ENCODE measurements at regions not wholly inside any gene's neighbourhood (a gene's known extent, or its start where the extent isn't known, plus 50 kb on each side); places are given as distances from the start of the nearest gene placed in this dataset.

GRCh38 chr2:53275743-53276142 lies 491.9 kb upstream of the CHAC2 start (continued):
- TF ChIP-seq NBN (IDR thresholded peaks at IDR 0.05) (no peak), ZNF592 (IDR thresholded peaks at IDR 0.05) (no peak), BMI1 (IDR thresholded peaks at IDR 0.05; ENCODE audit: borderline replicate concordance) (no peak), CREM (IDR thresholded peaks at IDR 0.05; ENCODE audit: low read depth) (no peak), MEF2B (IDR thresholded peaks at IDR 0.05; ENCODE audit: partially characterized antibody, poor library complexity, severe bottlenecking) (no peak), MTA3 (IDR thresholded peaks at IDR 0.05; ENCODE audit: borderline replicate concordance, low read length) (no peak), MYC (IDR thresholded peaks at IDR 0.05; ENCODE audit: insufficient read depth, insufficient read length, insufficient replicate concordance, low read length, severe bottlenecking) (no peak), TAF1 (IDR thresholded peaks at IDR 0.05; ENCODE audit: borderline replicate concordance, low read depth, low read length) (no peak), SRF (IDR thresholded peaks at IDR 0.05; ENCODE audit: low read depth in 2 of 2, low read length in 2 of 2) (no peak)

- POLR2A ChIA-PET: no interaction called here
Observed at GRCh38 chr2:53268626-53269025, 499.0 kb upstream of the CHAC2 start.

More at GRCh38 chr2:53268626-53269025, 499.0 kb upstream of the CHAC2 start:
- Histone ChIP-seq H3K27me3 (replicated peaks in 1 of 2; ENCODE audit: control insufficient read depth in 2 of 2, insufficient read depth in 2 of 2, low read length in 1 of 2) (no peaks in the 10 kb centered on the region), H3K4me1 (ENCODE audit: control insufficient read depth, insufficient read depth, low read length) (no peaks in the 10 kb centered on the region; the same call in 1 of the 2 replicates), H2AFZ (ENCODE audit: control insufficient read depth, low read depth, low read length) (no peak overlapping the region), H3K9me3 (replicated peaks; ENCODE audit: control insufficient read depth, insufficient read depth, low read length) (no peaks in the 10 kb centered on the region), H4K20me1 (ENCODE audit: control insufficient read depth, insufficient read depth) (no peaks in the 10 kb centered on the region), H3K79me2 (ENCODE audit: control insufficient read depth, insufficient read depth, low read length) (no peaks in the 10 kb centered on the region), H3K4me2 (ENCODE audit: control insufficient read depth, insufficient read depth) (no peak overlapping the region), H3K9ac (ENCODE audit: control insufficient read depth, insufficient read depth, low read length) (no peak overlapping the region), H3K4me3 (no peak overlapping the region), H3K36me3 (ENCODE audit: control insufficient read depth in 2 of 2, insufficient read depth in 2 of 2, low read length in 1 of 2) (no peaks in the 10 kb centered on the region), H3K27ac (ENCODE audit: control insufficient read depth, insufficient read depth) (no peak overlapping the region)
- CTCF ChIA-PET: no interaction called here
- TF ChIP-seq ZNF687 (IDR thresholded peaks at IDR 0.05) (no peak), CREM (IDR thresholded peaks at IDR 0.05; ENCODE audit: low read depth) (no peak), DPF2 (IDR thresholded peaks at IDR 0.05) (no peak)
- no peak for ATAC-seq
- WGBS (ENCODE audit: insufficient coverage, insufficient replicate concordance, low lambda C conversion rate, missing lambda C conversion rate): 45% methylated on average over 3 of the region's 3 CpGs
- SMC1A ChIA-PET (ENCODE audit: uncharacterized antibody, unreplicated experiment): no interaction called here
- RAD21 ChIA-PET (ENCODE audit: unreplicated experiment): no interaction called here
- no TSS peak for BruUV-seq (replicated peaks)
- intact Hi-C loops (cut with micrococcal nuclease; ENCODE audit: unreplicated experiment) (no loop called here), in situ Hi-C loops (cut with MboI) (no loop called here)
- no peak for FAIRE-seq
- no peak for DNase-seq (ENCODE audit: low read depth, low spot score)
